Spleen (tissue), 11 donors: ENCODE measurements at regions not wholly inside any gene's neighbourhood (a gene's known extent, or its start where the extent isn't known, plus 50 kb on each side); places are given as distances from the start of the nearest gene placed in this dataset.

Experiments
- DNase-seq: peaks from one replicate; pipeline ENCODE4 v3.0.0-alpha.2; 2020
- H3K27ac ChIP-seq, 8 donors: fragments of 200-600 bp; sonication (generic) in 7 of 8; 1 replicate in 4 of 8; 2 replicates in 4 of 8; pipeline versions ENCODE4 v1.5.0 to v1.8.0; 2016 to 2021; ENCODE audit warnings: inconsistent platforms in 4 of 8, mild to moderate bottlenecking in 4 of 8, moderate library complexity in 1 of 8
- H3K27me3 ChIP-seq, 7 donors: fragments of 200-600 bp; sonication (generic) in 6 of 7; replicated peaks in 1 of 7; 1 replicate in 4 of 7; 2 replicates in 3 of 7; pipeline versions ENCODE4 v1.5.0 to v1.8.0; 2016 to 2021; ENCODE audit warnings: inconsistent platforms in 3 of 7, mild to moderate bottlenecking in 1 of 7
- H3K36me3 ChIP-seq, 6 donors: fragments of 200-600 bp; sonication (generic) in 5 of 6; 1 replicate in 4 of 6; 2 replicates in 2 of 6; pipeline versions ENCODE4 v1.5.0 to v1.8.0; 2016 to 2021; ENCODE audit warnings: inconsistent platforms in 2 of 6
- H3K4me1 ChIP-seq, 6 donors: fragments of 200-600 bp; sonication (generic) in 5 of 6; 1 replicate in 3 of 6; 2 replicates in 3 of 6; pipeline versions ENCODE4 v1.5.0 to v1.8.0; 2016 to 2021; ENCODE audit warnings: inconsistent platforms in 3 of 6
- H3K4me3 ChIP-seq, 8 donors: fragments of 200-600 bp; sonication (generic) in 7 of 8; 1 replicate in 4 of 8; 2 replicates in 4 of 8; pipeline versions ENCODE4 v1.5.0 to v1.8.0; 2016 to 2021; ENCODE audit warnings: inconsistent platforms in 4 of 8, mild to moderate bottlenecking in 4 of 8, moderate library complexity in 2 of 8
- H3K9me3 ChIP-seq, 8 donors: fragments of 200-600 bp; sonication (generic) in 7 of 8; 1 replicate in 4 of 8; 2 replicates in 4 of 8; pipeline versions ENCODE4 v1.5.0 to v1.8.0; 2016 to 2021; ENCODE audit warnings: inconsistent platforms in 4 of 8
- CTCF ChIP-seq, 11 experiments: fragments of 200-600 bp in 7 of 11; fragments of 450-650 bp in 4 of 11; sonication (generic) in 4 of 11; IDR thresholded peaks in 8 of 11; conservative IDR thresholded peaks in 3 of 11; 1 replicate in 7 of 11; 2 replicates in 4 of 11; pipeline versions ENCODE4 v1.4.0 to v1.8.0; 2016 to 2021; ENCODE audit warnings: antibody characterized with exemption in 11 of 11, inconsistent platforms in 4 of 11, mild to moderate bottlenecking in 1 of 11
- POLR2A ChIP-seq, 3 donors: fragments of 450-650 bp; IDR thresholded peaks; one replicate each; pipeline ENCODE4 v1.5.1; 2017; ENCODE audit warnings: antibody characterized with exemption in 3 of 3, mild to moderate bottlenecking in 1 of 3
- POLR2AphosphoS5 ChIP-seq, 3 donors: sonication (generic); formaldehyde crosslinking; IDR thresholded peaks; one replicate each; pipeline ENCODE4 v1.5.1; 2017; ENCODE audit warnings: antibody characterized with exemption in 3 of 3
- WGBS, 5 donors: extraction: QIAGEN DNeasy Blood & Tissue Kit in 3 of 5; methylation state at CpG; one replicate each; pipeline versions ENCODE4 v1.1.5 to v1.1.7; 2013 to 2018; 5-methylcytosine and 5-hydroxymethylcytosine counted together
- intact Hi-C: fragments of 100-400 bp; cut with DNase I; formaldehyde crosslinking; loops from one replicate; pipeline ENCODE4 v1.15.0; 2023; ENCODE audit warnings: low total_unique reads
- donor health status: healthy with polysubstance abuse.
- donor health status: DM: no; HTN: no; CAD: no; lungs with moderate emphysema.
- donor health status: DM: no; HTN: no; CAD: no.
- donor health status: Bipolar disorder and iron deficiency.
- donor health status: healthy.
- donor health status: DM: no; HTN: no; CAD: no.
- donor health status: DM: yes; HTN: yes; CAD: no.

GRCh38 chr5:33170411-33170810 is 270.4 kb upstream of the TARS1 start:
- intact Hi-C loops: no loop called here
- H3K27me3 ChIP-seq: no peaks in the 10 kb centered on the region
- no peak overlapping the region for H3K4me3 ChIP-seq
- peaks cover 0 to 29% (median 22%) of the 10 kb centered on the region in 8 donors for H3K9me3 ChIP-seq
- WGBS, 5 donors: 38 to 85% (median 79%) methylated on average over 1 of the region's 1 CpG
- H3K4me1 ChIP-seq: no peaks in the 10 kb centered on the region
- TF ChIP-seq POLR2AphosphoS5 (IDR thresholded peaks at IDR 0.05) (no peak), POLR2A (IDR thresholded peaks at IDR 0.05) (no peak), CTCF (IDR thresholded peaks at IDR 0.05 in 8 of 11, conservative IDR thresholded peaks at IDR 0.05 in 3 of 11) (no peak)
- DNase-seq: no peak
- H3K27ac ChIP-seq: no peak overlapping the region
- no peaks in the 10 kb centered on the region for H3K36me3 ChIP-seq

- no peak for DNase-seq
- Histone ChIP-seq H3K27me3 (no peaks in the 10 kb centered on the region), H3K9me3 (peaks cover 0 to 21% (median 18%) of the 10 kb centered on the region in 8 donors), H3K27ac (no peak overlapping the region), H3K4me3 (no peak overlapping the region), H3K36me3 (no peaks in the 10 kb centered on the region), H3K4me1 (no peaks in the 10 kb centered on the region)
- TF ChIP-seq CTCF (IDR thresholded peaks at IDR 0.05 in 8 of 11, conservative IDR thresholded peaks at IDR 0.05 in 3 of 11) (no peak), POLR2AphosphoS5 (IDR thresholded peaks at IDR 0.05) (no peak), POLR2A (IDR thresholded peaks at IDR 0.05) (no peak)
- intact Hi-C loops: no loop called here
- WGBS, 5 donors: 84 to 92% (median 86%) methylated on average over 5 of the region's 5 CpGs
These were observed 266.4 kb upstream of the TARS1 start for GRCh38 chr5:33174383-33174782.

GRCh38 chr5:33179301-33179700 is 261.5 kb upstream of the TARS1 start:
- Histone ChIP-seq H3K4me1 (no peaks in the 10 kb centered on the region), H3K27ac (no peak overlapping the region), H3K27me3 (no peaks in the 10 kb centered on the region), H3K36me3 (no peaks in the 10 kb centered on the region), H3K9me3 (no peaks in the 10 kb centered on the region), H3K4me3 (no peak overlapping the region)
- no peak for DNase-seq
- intact Hi-C loops: no loop called here
- WGBS, 5 donors: 85 to 98% (median 91%) methylated on average over 2 of the region's 2 CpGs
- no peak for TF ChIP-seq POLR2A (IDR thresholded peaks at IDR 0.05)
- TF ChIP-seq CTCF (IDR thresholded peaks at IDR 0.05 in 8 of 11, conservative IDR thresholded peaks at IDR 0.05 in 3 of 11): no peak
- TF ChIP-seq POLR2AphosphoS5 (IDR thresholded peaks at IDR 0.05): no peak

GRCh38 chr5:33180900-33181299 is 259.9 kb upstream of the TARS1 start:
- no peak overlapping the region for H3K4me3 ChIP-seq
- H3K27ac ChIP-seq: no peak overlapping the region
- H3K36me3 ChIP-seq: no peaks in the 10 kb centered on the region
- intact Hi-C loops: no loop called here
- no peaks in the 10 kb centered on the region for H3K4me1 ChIP-seq
- TF ChIP-seq POLR2A (IDR thresholded peaks at IDR 0.05): no peak
- TF ChIP-seq POLR2AphosphoS5 (IDR thresholded peaks at IDR 0.05): no peak
- TF ChIP-seq CTCF (IDR thresholded peaks at IDR 0.05 in 8 of 11, conservative IDR thresholded peaks at IDR 0.05 in 3 of 11): peak in 1 of 11 experiments; percentile 16
- DNase-seq: no peak
- WGBS, 5 donors: 75 to 77% (median 75%) methylated on average over 4 of the region's 4 CpGs
- no peaks in the 10 kb centered on the region for H3K9me3 ChIP-seq
- H3K27me3 ChIP-seq: no peaks in the 10 kb centered on the region
